Lower leg skin (tissue), 4 donors: ENCODE measurements at regions not wholly inside any gene's neighbourhood (a gene's known extent, or its start where the extent isn't known, plus 50 kb on each side); places are given as distances from the start of the nearest gene placed in this dataset.
A peak's percentile ranks its signal among the peaks of the same experiment; 100 is the strongest.

ENCODE experiments used
- DNase-seq, 2 donors: peaks; one replicate each; pipeline ENCODE4 v3.0.0-alpha.2; 2019; ENCODE audit warnings: low spot score in 2 of 2
- H3K4me3 ChIP-seq: fragments of 200-600 bp; sonication (generic); 2 replicates; pipeline ENCODE4 v1.5.1; 2017; ENCODE audit warnings: mild to moderate bottlenecking, low read depth; ENCODE audit not compliant: poor library complexity, severe bottlenecking
- CTCF ChIP-seq, 3 donors: fragments of 450-650 bp; IDR thresholded peaks; one replicate each; pipeline ENCODE4 v1.5.1; 2016; ENCODE audit warnings: antibody characterized with exemption in 3 of 3, mild to moderate bottlenecking in 3 of 3, moderate library complexity in 2 of 3
- POLR2A ChIP-seq, 2 donors: fragments of 450-650 bp; IDR thresholded peaks; one replicate each; pipeline ENCODE4 v1.6.1; 2016 to 2017; ENCODE audit warnings: antibody characterized with exemption in 2 of 2, mild to moderate bottlenecking in 1 of 2, moderate library complexity in 1 of 2
- WGBS, 2 donors: methylation state at CpG; one replicate each; pipeline ENCODE4 v1.1.5; 2018; 5-methylcytosine and 5-hydroxymethylcytosine counted together
- intact Hi-C: fragments of 100-400 bp; cut with DNase I; formaldehyde crosslinking; loops from one replicate; pipeline ENCODE4 v1.15.0; 2023; ENCODE audit warnings: low total_unique reads

- DNase-seq = no peak
- intact Hi-C loops = no loop called here
- no peak for TF ChIP-seq CTCF (IDR thresholded peaks at IDR 0.05)
- WGBS, 2 donors = 20 to 29% methylated on average over 3 of the region's 3 CpGs
- no peak overlapping the region for H3K4me3 ChIP-seq
Observed at GRCh38 chr18:61199171-61199848, 133.9 kb upstream of the CDH20 start.

- no peak overlapping the region for H3K4me3 ChIP-seq
- intact Hi-C loops = no loop called here
- no peak for DNase-seq
- 52 to 56% methylated on average over 2 of the region's 2 CpGs for WGBS, 2 donors
- TF ChIP-seq POLR2A (IDR thresholded peaks at IDR 0.05) (no peak), CTCF (IDR thresholded peaks at IDR 0.05) (no peak)
Observed at GRCh38 chr18:61201511-61201910, 131.7 kb upstream of the CDH20 start.

- WGBS, 2 donors = 57 to 73% methylated on average over 1 of the region's 1 CpG
- intact Hi-C loops = no loop called here
- no peak overlapping the region for H3K4me3 ChIP-seq
- no peak for TF ChIP-seq CTCF (IDR thresholded peaks at IDR 0.05)
- TF ChIP-seq POLR2A (IDR thresholded peaks at IDR 0.05) = no peak
- no peak for DNase-seq
Observed at GRCh38 chr18:61203151-61203550, 130.1 kb upstream of the CDH20 start.

- TF ChIP-seq CTCF (IDR thresholded peaks at IDR 0.05) (no peak), POLR2A (IDR thresholded peaks at IDR 0.05) (no peak)
- intact Hi-C loops = no loop called here
- DNase-seq = peak; percentile 23 to 91
- WGBS, 2 donors = 42 to 44% methylated on average over 5 of the region's 5 CpGs
- H3K4me3 ChIP-seq = no peak overlapping the region
Observed at GRCh38 chr18:61209801-61210200, 123.4 kb upstream of the CDH20 start.

GRCh38 chr18:61216051-61216450 is 117.2 kb upstream of the CDH20 start:
- intact Hi-C loops = no loop called here
- TF ChIP-seq CTCF (IDR thresholded peaks at IDR 0.05) = no peak
- TF ChIP-seq POLR2A (IDR thresholded peaks at IDR 0.05) = no peak
- H3K4me3 ChIP-seq = no peak overlapping the region
- DNase-seq = no peak
- 90 to 92% methylated on average over 6 of the region's 6 CpGs for WGBS, 2 donors

- H3K4me3 ChIP-seq = no peak overlapping the region
- no peak for DNase-seq
- intact Hi-C loops = no loop called here
- no peak for TF ChIP-seq CTCF (IDR thresholded peaks at IDR 0.05)
- no peak for TF ChIP-seq POLR2A (IDR thresholded peaks at IDR 0.05)
Observed at GRCh38 chr18:61222206-61222605, 111.0 kb upstream of the CDH20 start.
